ENCODE measurements at regions not wholly inside any gene's neighbourhood (a gene's known extent, or its start where the extent isn't known, plus 50 kb on each side); places are given as distances from the start of the nearest gene placed in this dataset.

- no peaks in the 10 kb centered on the region for H3K27me3 ChIP-seq (ENCODE audit: insufficient read depth, low read depth)
- H2AFZ ChIP-seq (ENCODE audit: low read depth): no peak overlapping the region
- no peak overlapping the region for H3K9ac ChIP-seq
- no peaks in the 10 kb centered on the region for H3K4me1 ChIP-seq (ENCODE audit: low read depth, poor library complexity, severe bottlenecking)
- H3K36me3 ChIP-seq (ENCODE audit: insufficient read depth): no peaks in the 10 kb centered on the region
- no peaks in the 10 kb centered on the region for H4K20me1 ChIP-seq (ENCODE audit: insufficient read depth)
- H3K4me3 ChIP-seq (IDR thresholded peaks at IDR 0.05; ENCODE audit: insufficient read depth, low read depth, low read length): no peak overlapping the region
- no peaks in the 10 kb centered on the region for H3K79me2 ChIP-seq (ENCODE audit: insufficient read depth, low read depth)
- no peak overlapping the region for H3K27ac ChIP-seq
- TF ChIP-seq CTCF (conservative IDR thresholded peaks at IDR 0.05; ENCODE audit: low read depth, low read length): no peak
- no peak overlapping the region for H3K4me2 ChIP-seq
Observed at GRCh38 chr14:34211732-34212131, 250.3 kb downstream of the SPTSSA start.

- no peak overlapping the region for H3K4me2 ChIP-seq
- no peaks in the 10 kb centered on the region for H3K79me2 ChIP-seq (ENCODE audit: insufficient read depth, low read depth)
- H3K27ac ChIP-seq: no peak overlapping the region
Observed at GRCh38 chr14:34208532-34208931, 253.5 kb downstream of the SPTSSA start.

GRCh38 chr14:34205799-34206198 is 254.9 kb upstream of the EGLN3 start:
- TF ChIP-seq CTCF (conservative IDR thresholded peaks at IDR 0.05; ENCODE audit: low read depth, low read length): no peak
- Histone ChIP-seq H3K79me2 (ENCODE audit: insufficient read depth, low read depth) (no peaks in the 10 kb centered on the region), H4K20me1 (ENCODE audit: insufficient read depth) (no peaks in the 10 kb centered on the region), H3K9ac (no peak overlapping the region), H3K36me3 (ENCODE audit: insufficient read depth) (no peaks in the 10 kb centered on the region), H3K27ac (no peak overlapping the region), H3K4me3 (IDR thresholded peaks at IDR 0.05; ENCODE audit: insufficient read depth, low read depth, low read length) (no peak overlapping the region), H3K4me2 (no peak overlapping the region), H2AFZ (ENCODE audit: low read depth) (no peak overlapping the region), H3K27me3 (ENCODE audit: insufficient read depth, low read depth) (no peaks in the 10 kb centered on the region), H3K4me1 (ENCODE audit: low read depth, poor library complexity, severe bottlenecking) (no peaks in the 10 kb centered on the region)

More at GRCh38 chr14:34208532-34208931, 253.5 kb downstream of the SPTSSA start:
- H3K4me1 ChIP-seq (ENCODE audit: low read depth, poor library complexity, severe bottlenecking): no peaks in the 10 kb centered on the region
- H3K27me3 ChIP-seq (ENCODE audit: insufficient read depth, low read depth): no peaks in the 10 kb centered on the region
- H3K36me3 ChIP-seq (ENCODE audit: insufficient read depth): no peaks in the 10 kb centered on the region
- no peak overlapping the region for H3K9ac ChIP-seq
- TF ChIP-seq CTCF (conservative IDR thresholded peaks at IDR 0.05; ENCODE audit: low read depth, low read length): no peak
- no peak overlapping the region for H2AFZ ChIP-seq (ENCODE audit: low read depth)
- H3K4me3 ChIP-seq (IDR thresholded peaks at IDR 0.05; ENCODE audit: insufficient read depth, low read depth, low read length): no peak overlapping the region
- no peaks in the 10 kb centered on the region for H4K20me1 ChIP-seq (ENCODE audit: insufficient read depth)

GRCh38 chr14:34204774-34205173 is 253.9 kb upstream of the EGLN3 start:
- Histone ChIP-seq H3K79me2 (ENCODE audit: insufficient read depth, low read depth) (no peaks in the 10 kb centered on the region), H3K9ac (no peak overlapping the region), H3K4me3 (IDR thresholded peaks at IDR 0.05; ENCODE audit: insufficient read depth, low read depth, low read length) (no peak overlapping the region), H3K27me3 (ENCODE audit: insufficient read depth, low read depth) (no peaks in the 10 kb centered on the region), H4K20me1 (ENCODE audit: insufficient read depth) (no peaks in the 10 kb centered on the region), H3K36me3 (ENCODE audit: insufficient read depth) (no peaks in the 10 kb centered on the region), H2AFZ (ENCODE audit: low read depth) (no peak overlapping the region), H3K4me1 (ENCODE audit: low read depth, poor library complexity, severe bottlenecking) (no peaks in the 10 kb centered on the region), H3K27ac (no peak overlapping the region), H3K4me2 (no peak overlapping the region)
- TF ChIP-seq CTCF (conservative IDR thresholded peaks at IDR 0.05; ENCODE audit: low read depth, low read length): no peak

Data from KMS-11 (cell line).